ENCODE measurements at regions not wholly inside any gene's neighbourhood (a gene's known extent, or its start where the extent isn't known, plus 50 kb on each side); places are given as distances from the start of the nearest gene placed in this dataset.

GRCh38 chr7:41769162-41769561 is 66.3 kb upstream of the INHBA start:
- Mint-ChIP-seq H3K27me3 (ENCODE audit: unreplicated experiment) (no peaks in the 10 kb centered on the region), H3K4me1 (ENCODE audit: low read depth, unreplicated experiment) (no peaks in the 10 kb centered on the region), H3K36me3 (ENCODE audit: insufficient read depth, unreplicated experiment) (no peaks in the 10 kb centered on the region), H3K9me3 (ENCODE audit: low read depth, unreplicated experiment) (peaks cover 4% of the 10 kb centered on the region), H3K4me3 (ENCODE audit: low read depth, unreplicated experiment) (no peak overlapping the region), H3K27ac (ENCODE audit: unreplicated experiment) (no peak overlapping the region)
- CTCF ChIA-PET = no interaction called here
- no TSS peak for BruUV-seq (replicated peaks)
- no peak for DNase-seq
- no peak for TF ChIP-seq CTCF (IDR thresholded peaks at IDR 0.05; ENCODE audit: unreplicated experiment)
- intact Hi-C loops (cut with micrococcal nuclease; ENCODE audit: unreplicated experiment) = no loop called here

- H3K36me3 Mint-ChIP-seq (ENCODE audit: insufficient read depth, unreplicated experiment) = no peaks in the 10 kb centered on the region
- H3K9me3 Mint-ChIP-seq (ENCODE audit: low read depth, unreplicated experiment) = peaks cover 2% of the 10 kb centered on the region
- H3K4me3 Mint-ChIP-seq (ENCODE audit: low read depth, unreplicated experiment) = no peak overlapping the region
- no peak overlapping the region for H3K27ac Mint-ChIP-seq (ENCODE audit: unreplicated experiment)
- no peak for DNase-seq
- no TSS peak for BruUV-seq (replicated peaks)
- H3K4me1 Mint-ChIP-seq (ENCODE audit: low read depth, unreplicated experiment) = no peaks in the 10 kb centered on the region
- no peaks in the 10 kb centered on the region for H3K27me3 Mint-ChIP-seq (ENCODE audit: unreplicated experiment)
- intact Hi-C loops (cut with micrococcal nuclease; ENCODE audit: unreplicated experiment) = no loop called here
- TF ChIP-seq CTCF (IDR thresholded peaks at IDR 0.05; ENCODE audit: unreplicated experiment) = no peak
- CTCF ChIA-PET = no interaction called here
These were observed 60.7 kb upstream of the INHBA start for GRCh38 chr7:41763626-41764025.

GRCh38 chr7:41762641-41763040 is 59.8 kb upstream of the INHBA start:
- no peak overlapping the region for H3K4me3 Mint-ChIP-seq (ENCODE audit: low read depth, unreplicated experiment)
- no peak for DNase-seq
- H3K4me1 Mint-ChIP-seq (ENCODE audit: low read depth, unreplicated experiment) = no peaks in the 10 kb centered on the region
- no peak for TF ChIP-seq CTCF (IDR thresholded peaks at IDR 0.05; ENCODE audit: unreplicated experiment)
- no peaks in the 10 kb centered on the region for H3K27me3 Mint-ChIP-seq (ENCODE audit: unreplicated experiment)
- peaks cover 2% of the 10 kb centered on the region for H3K9me3 Mint-ChIP-seq (ENCODE audit: low read depth, unreplicated experiment)
- intact Hi-C loops (cut with micrococcal nuclease; ENCODE audit: unreplicated experiment) = no loop called here
- BruUV-seq (replicated peaks) = no TSS peak
- no peaks in the 10 kb centered on the region for H3K36me3 Mint-ChIP-seq (ENCODE audit: insufficient read depth, unreplicated experiment)
- CTCF ChIA-PET = no interaction called here
- H3K27ac Mint-ChIP-seq (ENCODE audit: unreplicated experiment) = no peak overlapping the region

GRCh38 chr7:41760293-41760692 is 57.4 kb upstream of the INHBA start:
- intact Hi-C loops (cut with micrococcal nuclease; ENCODE audit: unreplicated experiment) = no loop called here
- Mint-ChIP-seq H3K9me3 (ENCODE audit: low read depth, unreplicated experiment) (peaks cover 2% of the 10 kb centered on the region), H3K4me1 (ENCODE audit: low read depth, unreplicated experiment) (no peaks in the 10 kb centered on the region), H3K27ac (ENCODE audit: unreplicated experiment) (no peak overlapping the region), H3K4me3 (ENCODE audit: low read depth, unreplicated experiment) (no peak overlapping the region), H3K36me3 (ENCODE audit: insufficient read depth, unreplicated experiment) (no peaks in the 10 kb centered on the region), H3K27me3 (ENCODE audit: unreplicated experiment) (no peaks in the 10 kb centered on the region)
- no TSS peak for BruUV-seq (replicated peaks)
- no peak for DNase-seq
- TF ChIP-seq CTCF (IDR thresholded peaks at IDR 0.05; ENCODE audit: unreplicated experiment) = no peak
- CTCF ChIA-PET = interaction anchor here (0.5 kb wide), 1 partner anchor 1441 kb away, joined by 3 read pairs; no protein-coding TSS in a partner anchor

GRCh38 chr7:41758321-41758720 is 55.4 kb upstream of the INHBA start:
- no peak for DNase-seq
- CTCF ChIA-PET = no interaction called here
- H3K27me3 Mint-ChIP-seq (ENCODE audit: unreplicated experiment) = no peaks in the 10 kb centered on the region
- BruUV-seq (replicated peaks) = no TSS peak
- no peaks in the 10 kb centered on the region for H3K4me1 Mint-ChIP-seq (ENCODE audit: low read depth, unreplicated experiment)
- no peak overlapping the region for H3K27ac Mint-ChIP-seq (ENCODE audit: unreplicated experiment)
- no peaks in the 10 kb centered on the region for H3K36me3 Mint-ChIP-seq (ENCODE audit: insufficient read depth, unreplicated experiment)
- peaks cover 2% of the 10 kb centered on the region for H3K9me3 Mint-ChIP-seq (ENCODE audit: low read depth, unreplicated experiment)
- intact Hi-C loops (cut with micrococcal nuclease; ENCODE audit: unreplicated experiment) = no loop called here
- TF ChIP-seq CTCF (IDR thresholded peaks at IDR 0.05; ENCODE audit: unreplicated experiment) = no peak
- H3K4me3 Mint-ChIP-seq (ENCODE audit: low read depth, unreplicated experiment) = no peak overlapping the region

Measured in Calu3 (cell line).